Activated naive CD4-positive, alpha-beta T cell treated with anti-CD3 and anti-CD28 coated beads, Interleukin-2, amount 10 ng/mL, durations not matched to agents 7 days and 5 days (primary cell): ENCODE measurements at regions not wholly inside any gene's neighbourhood (a gene's known extent, or its start where the extent isn't known, plus 50 kb on each side); places are given as distances from the start of the nearest gene placed in this dataset.
"Not testable (repeated sequence)": the region's sequence is repeated elsewhere in the genome, so short reads cannot be mapped to it uniquely, and the experiment has no call there.

Source experiments
- CTCF ChIA-PET: fragments of 350-600 bp; sonication (Branson Sonifier 250); formaldehyde crosslinking; loops from one replicate; lab custom pipeline; 2021; ENCODE audit warnings: antibody characterized with exemption; lab: Charles Lee
- DNase-seq: peaks from one replicate; pipeline ENCODE4 v3.0.0-alpha.2; 2020
- H3K27ac Mint-ChIP-seq: one replicate; pipeline ENCODE4 v1.8.0; 2021; ENCODE audit warnings: mild to moderate bottlenecking, moderate library complexity, mixed read lengths
- H3K27me3 Mint-ChIP-seq: one replicate; pipeline ENCODE4 v1.8.0; 2021; ENCODE audit warnings: mild to moderate bottlenecking, mixed read lengths
- H3K36me3 Mint-ChIP-seq: one replicate; pipeline ENCODE4 v1.8.0; 2021; ENCODE audit warnings: mixed read lengths
- H3K4me1 Mint-ChIP-seq: one replicate; pipeline ENCODE4 v1.8.0; 2021; ENCODE audit warnings: mixed read lengths
- H3K4me3 Mint-ChIP-seq: one replicate; pipeline ENCODE4 v1.8.0; 2021; ENCODE audit warnings: mild to moderate bottlenecking, moderate library complexity, mixed read lengths
- H3K9me3 Mint-ChIP-seq: one replicate; pipeline ENCODE4 v1.8.0; 2021; ENCODE audit warnings: mixed read lengths

- no peaks in the 10 kb centered on the region for H3K4me1 Mint-ChIP-seq
- CTCF ChIA-PET, result no interaction called here
- no peak overlapping the region for H3K27ac Mint-ChIP-seq
Observed at GRCh38 chr3:27779176-27779575, 57.1 kb upstream of the EOMES start.

GRCh38 chr3:27789420-27789819 is 67.3 kb upstream of the EOMES start:
- no peak overlapping the region for H3K4me3 Mint-ChIP-seq
- no peak overlapping the region for H3K27ac Mint-ChIP-seq
- no peaks in the 10 kb centered on the region for H3K27me3 Mint-ChIP-seq

More at GRCh38 chr3:27779176-27779575, 57.1 kb upstream of the EOMES start:
- no peak for DNase-seq
- no peaks in the 10 kb centered on the region for H3K9me3 Mint-ChIP-seq
- H3K4me3 Mint-ChIP-seq, result no peak overlapping the region
- H3K36me3 Mint-ChIP-seq, result no peaks in the 10 kb centered on the region
- no peaks in the 10 kb centered on the region for H3K27me3 Mint-ChIP-seq

DNA sequence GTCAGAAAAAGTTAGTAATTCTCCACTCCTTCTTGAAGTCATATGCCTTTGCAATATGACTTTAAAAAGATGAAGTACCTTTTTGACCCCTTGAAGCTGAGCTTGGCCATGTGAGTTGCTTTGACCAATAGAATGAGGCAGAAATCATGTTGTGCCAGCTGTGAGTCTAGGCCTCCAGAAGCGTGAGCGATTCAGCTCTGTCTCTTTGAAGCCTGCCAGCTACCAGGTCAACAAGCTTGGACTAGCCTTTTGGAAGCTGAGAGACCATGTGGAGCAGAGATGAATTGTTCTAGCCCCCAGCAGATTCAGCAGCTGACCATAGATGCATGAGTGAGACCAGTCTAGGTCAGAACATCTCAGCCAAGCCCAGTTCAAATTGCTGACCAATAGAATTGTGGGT is 69.8 kb upstream of the EOMES start:
- CTCF ChIA-PET, result no interaction called here
- H3K9me3 Mint-ChIP-seq, result no peaks in the 10 kb centered on the region
- H3K36me3 Mint-ChIP-seq, result no peaks in the 10 kb centered on the region
- no peak for DNase-seq
- no peaks in the 10 kb centered on the region for H3K4me1 Mint-ChIP-seq
- no peak overlapping the region for H3K4me3 Mint-ChIP-seq
- no peak overlapping the region for H3K27ac Mint-ChIP-seq
- no peaks in the 10 kb centered on the region for H3K27me3 Mint-ChIP-seq

More at GRCh38 chr3:27789420-27789819, 67.3 kb upstream of the EOMES start:
- Mint-ChIP-seq H3K9me3 (no peaks in the 10 kb centered on the region), H3K36me3 (no peaks in the 10 kb centered on the region), H3K4me1 (no peaks in the 10 kb centered on the region)
- CTCF ChIA-PET, result no interaction called here
- no peak for DNase-seq

DNA sequence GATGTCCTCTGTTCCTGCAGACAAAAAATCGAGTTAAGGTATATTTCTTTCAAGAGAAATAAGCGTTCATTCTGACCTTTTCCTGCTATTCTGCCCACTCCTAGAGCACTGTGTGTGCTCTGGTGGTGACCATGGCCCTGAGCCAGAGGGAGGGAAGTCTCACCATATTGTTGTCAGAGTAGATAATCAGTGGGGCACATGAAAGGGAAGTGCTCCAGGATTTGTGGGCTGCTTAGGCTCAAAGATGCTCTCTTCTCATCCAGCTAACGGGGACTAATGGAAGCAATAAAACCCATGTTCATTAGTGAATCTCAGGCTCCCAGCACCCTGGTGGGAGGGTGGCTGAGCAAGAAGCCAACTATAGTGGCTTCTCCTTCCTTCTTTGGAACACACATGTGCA is 70.7 kb upstream of the EOMES start:
- Mint-ChIP-seq H3K36me3 (no peaks in the 10 kb centered on the region), H3K27ac (no peak overlapping the region), H3K4me1 (no peaks in the 10 kb centered on the region), H3K4me3 (no peak overlapping the region), H3K9me3 (no peaks in the 10 kb centered on the region), H3K27me3 (no peaks in the 10 kb centered on the region)
- CTCF ChIA-PET, result no interaction called here
- no peak for DNase-seq

DNA sequence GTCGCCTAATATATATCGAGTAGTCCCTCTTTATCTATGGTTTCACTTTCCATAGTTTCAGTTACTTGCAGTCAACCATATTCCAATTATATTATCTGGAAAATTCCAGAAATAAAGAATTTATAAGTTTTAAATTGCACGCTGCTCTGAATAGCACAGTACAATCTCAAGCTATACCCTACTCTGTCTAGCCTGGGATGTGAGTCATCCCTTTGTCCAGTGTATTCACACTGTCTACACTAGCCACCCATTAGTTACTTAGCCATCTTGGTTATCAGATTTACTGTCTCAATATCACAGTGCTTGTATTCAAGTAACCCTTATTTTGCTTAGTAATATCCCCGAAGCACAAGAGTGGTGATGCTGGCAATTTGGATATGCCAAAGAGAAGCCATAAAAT is 72.1 kb upstream of the EOMES start:
- Mint-ChIP-seq H3K27ac (no peak overlapping the region), H3K27me3 (no peaks in the 10 kb centered on the region), H3K36me3 (no peaks in the 10 kb centered on the region), H3K4me1 (no peaks in the 10 kb centered on the region), H3K9me3 (no peaks in the 10 kb centered on the region), H3K4me3 (no peak overlapping the region)
- no peak for DNase-seq
- CTCF ChIA-PET, result no interaction called here

DNA sequence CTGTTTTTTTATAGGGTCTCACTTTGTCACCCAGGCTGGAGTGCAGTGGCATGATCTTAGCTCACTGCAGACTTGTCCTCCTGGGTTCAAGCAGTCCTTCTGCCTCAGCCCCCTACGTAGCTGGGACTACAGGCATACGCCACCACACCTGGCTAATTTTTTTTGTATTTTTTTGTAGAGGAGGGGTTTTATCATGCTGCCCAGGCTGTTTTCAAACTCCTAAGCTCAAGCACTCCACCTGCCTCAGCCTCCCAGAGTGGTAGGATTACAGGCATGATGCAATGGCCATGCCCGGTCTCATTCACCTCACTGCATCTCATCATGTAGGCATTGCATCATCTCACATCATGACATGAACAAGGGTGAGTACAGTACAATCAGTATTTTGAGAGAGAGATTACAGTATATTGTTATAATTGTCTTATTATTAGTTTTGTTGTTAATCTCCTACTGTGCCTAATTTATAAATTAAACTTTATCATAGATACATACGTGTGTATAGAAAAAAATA is 74.3 kb upstream of the EOMES start:
- Mint-ChIP-seq H3K9me3 (no peaks in the 10 kb centered on the region), H3K4me1 (no peaks in the 10 kb centered on the region), H3K36me3 (no peaks in the 10 kb centered on the region), H3K27me3 (no peaks in the 10 kb centered on the region), H3K4me3 (no peak overlapping the region), H3K27ac (no peak overlapping the region)
- no peak for DNase-seq
- CTCF ChIA-PET, result no interaction called here

DNA sequence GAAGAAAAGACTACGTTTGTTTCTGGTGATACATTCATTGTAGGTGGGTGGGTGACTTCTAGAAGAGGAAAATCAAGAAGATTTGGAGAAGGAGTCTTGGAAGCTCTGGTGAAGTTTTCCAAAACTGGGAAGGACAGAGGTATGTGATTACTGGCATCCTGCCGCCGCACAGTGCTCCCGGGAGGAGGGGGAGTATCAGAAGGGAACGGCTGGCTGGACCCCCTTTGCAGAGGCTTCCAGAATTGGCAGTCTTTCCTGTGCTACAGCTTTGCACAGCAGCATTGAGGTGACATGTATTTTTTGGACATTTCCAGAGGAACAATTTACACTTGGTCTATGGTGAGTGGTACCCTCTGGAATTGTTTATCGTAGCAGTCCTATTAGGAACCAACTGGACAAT is 75.7 kb upstream of the EOMES start:
- Mint-ChIP-seq H3K4me3 (no peak overlapping the region), H3K9me3 (no peaks in the 10 kb centered on the region), H3K27me3 (no peaks in the 10 kb centered on the region), H3K27ac (no peak overlapping the region), H3K4me1 (no peaks in the 10 kb centered on the region), H3K36me3 (no peaks in the 10 kb centered on the region)
- CTCF ChIA-PET, result no interaction called here
- no peak for DNase-seq

DNA sequence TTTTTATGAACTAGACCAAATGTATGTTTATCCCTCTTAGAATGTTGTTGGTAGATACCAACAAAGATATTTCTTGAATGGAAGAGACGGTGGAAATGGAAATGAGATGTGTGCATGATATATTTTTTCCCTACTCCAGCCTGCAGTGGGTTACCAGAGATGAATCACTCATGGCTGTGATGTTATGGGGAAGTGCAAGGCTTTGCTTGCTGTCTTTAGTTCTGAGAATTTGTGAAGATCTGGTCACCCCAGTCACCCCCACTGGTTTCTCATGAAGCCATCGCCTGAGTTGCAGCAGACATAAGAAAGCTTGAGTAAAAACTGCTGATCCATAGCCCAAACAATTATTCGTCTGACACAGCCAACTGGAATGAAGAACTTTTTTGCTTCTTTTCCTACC is 78.1 kb upstream of the EOMES start:
- no peak for DNase-seq
- H3K27ac Mint-ChIP-seq, result no peak overlapping the region
- H3K27me3 Mint-ChIP-seq, result no peaks in the 10 kb centered on the region
- H3K4me3 Mint-ChIP-seq, result no peak overlapping the region
- H3K9me3 Mint-ChIP-seq, result no peaks in the 10 kb centered on the region
- CTCF ChIA-PET, result no interaction called here
- H3K4me1 Mint-ChIP-seq, result no peaks in the 10 kb centered on the region
- H3K36me3 Mint-ChIP-seq, result no peaks in the 10 kb centered on the region

DNA sequence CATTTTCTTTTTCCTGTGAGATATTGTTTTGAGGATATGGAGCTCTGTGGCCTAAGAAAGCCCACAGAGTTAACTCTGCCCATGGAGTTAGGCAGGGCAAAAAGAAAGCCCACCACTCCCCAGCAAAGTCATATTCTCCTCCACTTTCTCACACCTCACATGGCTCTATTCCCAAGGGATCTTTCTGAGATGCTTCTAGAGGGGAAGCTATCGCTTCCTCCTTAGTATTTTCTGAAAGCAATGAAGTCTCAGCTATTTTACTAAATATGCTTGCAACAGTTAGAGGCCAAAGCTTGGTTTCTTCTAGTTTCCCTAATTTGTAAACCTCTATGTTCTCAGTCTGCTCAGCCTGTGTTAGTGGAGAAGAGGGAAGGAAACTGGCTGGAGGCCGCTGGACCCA is 80.3 kb upstream of the EOMES start:
- Mint-ChIP-seq H3K9me3 (peaks cover 2% of the 10 kb centered on the region), H3K27ac (no peak overlapping the region), H3K4me3 (no peak overlapping the region), H3K4me1 (no peaks in the 10 kb centered on the region), H3K36me3 (no peaks in the 10 kb centered on the region), H3K27me3 (no peaks in the 10 kb centered on the region)
- no peak for DNase-seq
- CTCF ChIA-PET, result no interaction called here

DNA sequence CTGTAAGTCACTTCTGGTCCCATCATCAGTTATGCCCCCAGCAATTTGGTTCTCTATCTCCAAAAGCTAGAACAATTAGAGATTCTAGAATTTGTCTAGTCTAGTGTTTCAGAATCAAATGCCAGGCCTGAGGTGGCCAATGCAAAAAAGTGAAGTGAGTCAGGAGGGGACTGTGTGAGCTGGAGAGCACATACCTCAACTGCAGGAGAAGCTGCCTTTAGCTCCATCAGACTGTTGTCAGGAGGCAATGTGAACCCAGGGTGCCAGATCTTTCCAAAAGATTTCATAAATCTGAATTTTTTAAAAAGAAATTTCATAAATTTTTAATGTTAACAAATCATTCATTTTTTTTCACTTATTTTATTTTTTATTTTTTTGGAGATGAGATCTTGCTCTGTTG is 80.7 kb upstream of the EOMES start:
- H3K27ac Mint-ChIP-seq, result no peak overlapping the region
- no peaks in the 10 kb centered on the region for H3K4me1 Mint-ChIP-seq
- H3K9me3 Mint-ChIP-seq, result peaks cover 3% of the 10 kb centered on the region

DNA sequence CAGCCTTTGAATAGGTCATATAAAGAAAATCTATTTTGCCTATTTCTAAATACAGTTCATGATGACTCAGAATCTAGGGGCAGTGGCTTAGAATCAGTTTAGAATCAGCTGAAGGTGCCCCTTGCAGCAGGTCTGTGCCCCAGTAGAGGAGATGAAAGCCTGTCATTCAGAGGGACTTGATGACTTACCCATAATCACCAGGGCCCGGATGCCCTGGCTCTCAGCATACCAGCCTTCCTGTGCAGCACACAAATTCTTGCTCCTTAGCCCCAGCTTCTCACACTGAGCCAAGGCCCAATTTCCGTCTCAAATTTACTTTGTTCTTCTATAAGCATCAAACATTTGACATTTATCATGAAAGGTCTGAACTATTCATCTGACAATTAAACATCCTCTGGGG is 83.2 kb upstream of the EOMES start:
- H3K27ac Mint-ChIP-seq, result no peak overlapping the region
- H3K36me3 Mint-ChIP-seq, result no peaks in the 10 kb centered on the region
- no peaks in the 10 kb centered on the region for H3K4me1 Mint-ChIP-seq
- CTCF ChIA-PET, result no interaction called here
- no peak for DNase-seq
- H3K4me3 Mint-ChIP-seq, result no peak overlapping the region
- no peaks in the 10 kb centered on the region for H3K27me3 Mint-ChIP-seq
- H3K9me3 Mint-ChIP-seq, result peaks cover 3% of the 10 kb centered on the region

More for the DNA sequence above, 80.7 kb upstream of the EOMES start:
- no peak overlapping the region for H3K4me3 Mint-ChIP-seq
- CTCF ChIA-PET, result no interaction called here
- H3K27me3 Mint-ChIP-seq, result no peaks in the 10 kb centered on the region
- H3K36me3 Mint-ChIP-seq, result no peaks in the 10 kb centered on the region
- DNase-seq, result no peak

GRCh38 chr3:27813255-27813654 is 91.1 kb upstream of the EOMES start:
- no peak for DNase-seq
- Mint-ChIP-seq H3K27ac (no peak overlapping the region), H3K27me3 (no peaks in the 10 kb centered on the region), H3K9me3 (peaks cover 2% of the 10 kb centered on the region), H3K4me1 (no peaks in the 10 kb centered on the region), H3K4me3 (no peak overlapping the region), H3K36me3 (no peaks in the 10 kb centered on the region)
- CTCF ChIA-PET, result no interaction called here

DNA sequence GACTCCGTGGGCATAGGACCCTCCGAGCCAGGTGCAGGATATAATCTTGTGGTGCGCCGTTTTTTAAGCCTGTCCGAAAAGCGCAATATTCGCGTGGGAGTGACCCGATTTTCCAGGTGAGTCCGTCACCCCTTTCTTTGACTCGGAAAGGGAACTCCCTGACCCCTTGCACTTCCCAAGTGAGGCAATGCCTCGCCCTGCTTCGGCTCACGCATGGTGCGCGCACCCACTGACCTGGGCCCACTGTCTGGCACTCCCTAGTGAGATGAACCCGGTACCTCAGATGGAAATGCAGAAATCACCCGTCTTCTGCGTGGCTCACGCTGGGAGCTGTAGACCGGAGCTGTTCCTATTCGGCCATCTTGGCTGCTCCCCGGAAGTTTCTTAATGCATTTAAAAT is 99.5 kb upstream of the EOMES start:
- DNase-seq, H3K4me1 Mint-ChIP-seq, H3K9me3 Mint-ChIP-seq, CTCF ChIA-PET, H3K4me3 Mint-ChIP-seq, H3K27me3 Mint-ChIP-seq, H3K27ac Mint-ChIP-seq, H3K36me3 Mint-ChIP-seq: not testable (repeated sequence)

DNA sequence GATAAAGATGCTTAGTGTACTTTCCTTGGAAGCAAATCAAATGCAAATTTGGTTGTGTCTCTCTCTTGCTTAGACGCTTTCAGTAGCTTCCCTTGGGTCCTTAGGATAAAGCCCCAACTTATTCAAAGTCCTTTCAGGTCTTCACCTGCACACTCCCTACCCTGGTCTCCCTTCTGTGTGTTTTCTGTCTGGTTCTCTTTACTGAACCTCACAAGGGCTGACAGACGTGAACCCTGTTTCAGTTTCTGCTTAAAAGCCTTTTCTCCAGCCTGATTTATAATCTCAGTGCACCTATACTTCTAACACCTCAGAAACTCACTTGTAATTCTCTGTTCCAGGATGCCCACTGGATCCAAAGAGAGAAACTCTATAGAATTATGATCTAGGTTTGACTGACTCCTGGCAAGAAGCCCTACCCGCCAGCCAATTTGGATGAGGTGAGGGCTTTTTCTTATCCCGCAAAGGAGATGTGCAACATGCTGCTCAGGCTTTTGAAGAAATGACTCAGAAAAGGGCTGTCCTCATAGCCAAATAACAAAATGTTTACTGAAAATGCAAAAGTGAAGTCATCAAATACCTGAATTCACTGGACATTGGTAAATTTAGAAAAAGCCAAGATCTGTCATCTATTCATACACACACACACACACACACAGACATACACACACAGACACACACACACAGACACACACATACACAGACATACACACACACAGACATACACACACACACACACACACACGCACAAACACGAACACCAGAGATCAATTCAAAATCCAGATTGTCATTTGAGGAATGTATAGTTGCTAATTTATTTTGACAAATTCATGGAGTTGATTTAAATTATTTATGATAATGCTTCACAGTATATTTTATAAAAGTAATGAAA is 102.4 kb upstream of the EOMES start:
- H3K36me3 Mint-ChIP-seq, result no peaks in the 10 kb centered on the region
- CTCF ChIA-PET, result no interaction called here
- H3K4me1 Mint-ChIP-seq, result no peaks in the 10 kb centered on the region
- no peak overlapping the region for H3K27ac Mint-ChIP-seq
- no peak for DNase-seq
- no peaks in the 10 kb centered on the region for H3K27me3 Mint-ChIP-seq
- no peak overlapping the region for H3K4me3 Mint-ChIP-seq
- H3K9me3 Mint-ChIP-seq, result peaks cover 3% of the 10 kb centered on the region

DNA sequence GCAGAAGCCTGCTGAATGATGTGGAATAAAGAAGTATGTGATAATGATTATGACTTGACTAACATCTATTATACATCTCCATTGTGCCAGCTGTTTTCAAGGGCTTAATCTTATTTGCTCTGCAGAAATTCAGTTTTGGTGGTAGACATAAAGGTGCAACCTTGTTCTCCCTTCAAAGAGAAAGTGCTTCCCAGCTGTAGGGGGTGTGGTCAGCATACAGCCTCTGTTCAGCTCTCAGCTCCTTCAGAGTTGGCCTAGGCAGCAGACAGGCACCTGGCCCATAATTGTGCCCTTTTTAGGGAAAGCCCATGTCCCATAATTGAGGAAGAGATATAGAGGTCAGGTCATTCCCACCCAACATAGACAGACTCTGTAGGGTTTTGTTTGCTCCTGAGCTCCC is 104.3 kb upstream of the EOMES start:
- Mint-ChIP-seq H3K27me3 (no peaks in the 10 kb centered on the region), H3K36me3 (no peaks in the 10 kb centered on the region), H3K27ac (no peak overlapping the region), H3K4me3 (no peak overlapping the region), H3K9me3 (peaks cover 3% of the 10 kb centered on the region), H3K4me1 (no peaks in the 10 kb centered on the region)
- CTCF ChIA-PET, result no interaction called here
- DNase-seq, result no peak
